ENCODE measurements at regions not wholly inside any gene's neighbourhood (a gene's known extent, or its start where the extent isn't known, plus 50 kb on each side); places are given as distances from the start of the nearest gene placed in this dataset.

GRCh38 chr18:30343090-30343489 is 699.5 kb downstream of the DSC3 start:
- TF ChIP-seq GATA2 (IDR thresholded peaks at IDR 0.05; ENCODE audit: low read depth, low read length) (no peak), GATA3 (IDR thresholded peaks at IDR 0.05; ENCODE audit: low read depth, low read length) (no peak)

Data from SH-SY5Y (cell line).